ENCODE measurements at regions not wholly inside any gene's neighbourhood (a gene's known extent, or its start where the extent isn't known, plus 50 kb on each side); places are given as distances from the start of the nearest gene placed in this dataset.

GRCh38 chr18:54100920-54101470, 123.5 kb downstream of the MBD2 start:
- no peak for DNase-seq (ENCODE audit: low read depth in 3 of 3)

DNA sequence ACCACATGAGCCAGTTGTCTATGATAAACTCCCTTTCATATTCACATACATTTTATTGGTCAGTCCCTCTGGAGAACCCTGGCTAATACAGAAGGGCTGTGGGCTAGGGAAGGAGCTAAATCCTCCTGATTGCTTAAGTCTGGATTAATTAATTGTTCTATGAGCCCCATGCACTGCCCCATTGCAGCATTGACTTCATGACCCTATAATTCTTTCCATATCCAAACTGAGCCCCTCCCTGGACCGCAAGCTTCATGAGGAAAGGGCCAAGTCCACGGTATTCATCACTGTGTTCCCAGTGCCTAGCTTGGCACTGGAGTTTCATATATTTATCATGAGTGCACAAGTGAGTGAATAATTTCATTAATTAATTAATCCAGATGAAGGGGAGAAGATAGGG, 124.0 kb downstream of the MBD2 start:
- DNase-seq (ENCODE audit: low read depth in 3 of 3) = no peak

GRCh38 chr18:54094474-54094873, 130.0 kb downstream of the MBD2 start:
- DNase-seq (ENCODE audit: low read depth in 3 of 3) = no peak

DNA sequence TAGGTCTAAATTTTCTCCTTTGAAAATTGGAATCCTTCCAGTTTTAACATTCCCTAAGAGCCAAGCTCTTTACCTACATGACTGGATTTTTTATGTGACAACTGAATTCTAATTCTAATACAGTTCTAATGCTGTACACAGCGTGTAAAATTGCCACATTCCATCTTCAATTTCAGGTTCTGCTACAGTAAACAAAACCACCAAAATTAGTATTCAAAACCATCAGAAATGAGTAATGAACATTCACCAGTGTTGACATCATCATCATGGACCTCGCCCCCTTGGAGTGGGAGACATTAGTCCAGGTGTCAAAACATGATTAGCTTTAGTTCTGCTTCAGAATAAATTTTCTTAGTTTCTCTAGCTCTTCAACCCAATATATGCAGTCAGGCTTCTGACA, 133.6 kb downstream of the MBD2 start:
- no peak for DNase-seq (ENCODE audit: low read depth in 3 of 3)

DNA sequence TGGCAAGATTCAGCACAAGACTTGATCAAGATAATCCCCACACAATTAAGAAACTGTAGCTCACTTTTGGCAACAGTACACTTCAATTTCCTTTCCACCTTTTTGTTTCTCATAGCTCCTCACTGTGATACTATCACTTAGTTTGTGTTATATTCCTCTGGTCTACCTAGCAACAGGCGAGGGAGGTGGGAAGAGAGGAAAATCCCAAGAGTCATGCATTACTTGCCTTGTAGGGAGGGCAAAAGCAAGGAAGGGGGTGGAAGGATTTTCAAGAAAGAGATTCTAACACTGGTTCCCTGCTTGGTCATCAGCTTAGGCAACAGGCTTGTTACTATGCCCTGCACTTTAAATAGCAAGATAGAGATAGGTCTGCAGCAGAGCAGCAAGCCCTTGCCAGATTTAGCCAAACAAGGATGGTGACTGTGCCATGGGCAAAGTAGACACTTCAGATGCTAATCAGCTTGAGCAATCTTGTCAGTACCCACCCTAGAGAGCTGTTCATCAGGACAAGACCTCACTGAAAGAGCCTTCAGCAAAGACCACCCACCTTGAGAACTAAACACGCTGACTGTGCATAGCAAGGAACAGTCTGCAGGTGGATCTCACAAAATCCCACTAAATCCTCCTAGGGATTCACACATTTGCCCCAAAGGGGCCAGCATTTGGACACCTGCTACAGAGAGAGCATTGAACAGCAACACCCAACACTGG, 134.6 kb downstream of the MBD2 start:
- DNase-seq (ENCODE audit: low read depth in 3 of 3) = no peak

DNA sequence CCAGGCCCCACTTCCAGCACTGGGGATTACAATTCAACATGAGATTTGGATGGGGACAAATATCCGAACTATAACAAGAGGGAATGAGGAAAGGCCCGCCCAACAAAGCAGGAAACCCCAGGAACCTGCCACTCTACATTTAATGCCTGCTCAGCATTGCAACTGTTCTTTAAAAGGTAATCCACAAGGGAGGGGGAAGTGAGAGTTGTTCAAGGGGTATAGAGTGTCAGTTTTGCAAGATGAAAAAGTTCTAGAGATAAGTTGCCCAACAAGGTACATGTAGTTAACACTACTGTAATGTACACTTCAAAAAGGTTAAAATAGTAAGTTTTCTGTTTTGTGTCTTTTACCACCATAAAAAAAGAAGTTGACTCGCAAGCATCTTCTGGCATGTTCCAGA, 137.6 kb downstream of the MBD2 start:
- DNase-seq (ENCODE audit: low read depth in 3 of 3) = no peak

DNA sequence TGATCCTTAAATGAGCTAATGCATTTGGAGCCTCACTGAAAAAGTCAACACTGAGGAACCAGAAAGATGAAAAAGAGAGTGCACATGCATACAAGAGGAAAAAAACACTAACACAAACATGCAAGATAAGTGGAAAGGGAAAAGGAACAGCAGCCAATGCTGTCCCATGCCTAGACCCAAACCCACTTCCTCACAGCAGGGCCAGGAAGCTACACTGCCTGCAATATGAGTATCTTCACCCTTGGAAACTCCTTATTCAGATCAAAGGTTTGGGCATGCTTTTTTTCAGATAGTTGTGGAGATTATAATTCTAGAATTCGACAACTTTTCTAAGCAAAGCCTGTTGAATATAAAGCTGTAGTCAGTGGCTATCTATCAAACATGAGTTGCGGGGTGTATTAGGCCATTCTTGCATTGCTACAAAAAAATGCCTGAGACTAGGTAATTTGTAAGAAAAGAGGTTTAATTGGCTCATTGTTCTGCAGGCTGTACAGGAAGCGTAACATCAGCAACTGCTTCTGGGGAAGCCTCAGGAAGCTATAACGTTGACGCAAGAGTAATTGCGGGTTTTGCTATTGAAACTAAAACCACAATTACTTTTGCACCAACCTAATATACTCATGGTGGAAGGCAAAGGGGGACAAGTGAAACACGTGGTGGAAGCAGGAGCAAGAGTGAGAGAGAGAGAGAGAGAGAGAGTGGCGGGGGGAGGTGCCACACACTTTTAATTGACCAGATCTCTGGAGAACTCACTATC, 138.2 kb downstream of the MBD2 start:
- DNase-seq (ENCODE audit: low read depth in 3 of 3) = no peak

DNA sequence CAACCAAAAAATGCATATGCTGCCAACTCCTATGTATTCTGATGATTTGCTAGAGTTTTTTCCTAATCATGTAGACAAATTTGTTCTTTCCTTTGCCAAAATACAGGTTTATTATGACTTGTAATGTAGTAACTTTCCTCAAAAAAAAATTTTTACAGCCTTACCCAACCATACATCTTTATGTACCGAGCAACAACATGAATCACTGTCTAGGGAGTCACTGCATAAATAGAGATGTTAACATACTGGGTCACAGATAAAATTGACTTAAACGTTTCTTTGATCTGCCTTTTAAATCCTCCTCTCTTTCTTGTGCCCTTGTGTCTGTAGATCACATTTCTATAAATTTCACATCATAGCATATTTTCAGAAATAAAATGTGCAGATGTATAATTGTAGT, 143.6 kb downstream of the MBD2 start:
- DNase-seq (ENCODE audit: low read depth in 3 of 3) = no peak

DNA sequence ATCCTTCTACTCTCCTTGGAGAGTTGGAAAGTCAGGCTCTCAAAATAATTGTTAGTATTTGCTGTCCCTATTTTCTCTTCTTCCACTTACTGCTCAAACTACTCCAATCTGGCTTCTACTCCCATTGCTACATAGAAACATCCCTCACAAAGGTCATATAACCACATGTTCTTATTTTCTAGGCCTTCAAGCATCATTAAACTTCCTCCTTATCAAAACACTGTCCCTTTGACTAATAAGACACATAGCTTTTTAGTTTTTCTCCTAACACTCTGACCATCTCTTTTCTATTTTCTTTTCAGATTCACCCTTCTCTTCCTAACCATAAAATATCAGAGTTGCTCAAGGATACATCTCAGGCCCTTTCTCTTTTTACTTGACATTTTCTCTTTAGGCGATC, 148.3 kb downstream of the MBD2 start:
- DNase-seq (ENCODE audit: low read depth in 3 of 3) = no peak

GRCh38 chr18:54075689-54076088, 148.8 kb downstream of the MBD2 start:
- DNase-seq (ENCODE audit: low read depth in 3 of 3) = no peak

GRCh38 chr18:54069729-54070128, 154.7 kb downstream of the MBD2 start:
- no peak for DNase-seq (ENCODE audit: low read depth in 3 of 3)

- DNase-seq (ENCODE audit: low read depth in 3 of 3) = no peak
Observed at GRCh38 chr18:54060343-54061005, 164.0 kb downstream of the MBD2 start.

DNA sequence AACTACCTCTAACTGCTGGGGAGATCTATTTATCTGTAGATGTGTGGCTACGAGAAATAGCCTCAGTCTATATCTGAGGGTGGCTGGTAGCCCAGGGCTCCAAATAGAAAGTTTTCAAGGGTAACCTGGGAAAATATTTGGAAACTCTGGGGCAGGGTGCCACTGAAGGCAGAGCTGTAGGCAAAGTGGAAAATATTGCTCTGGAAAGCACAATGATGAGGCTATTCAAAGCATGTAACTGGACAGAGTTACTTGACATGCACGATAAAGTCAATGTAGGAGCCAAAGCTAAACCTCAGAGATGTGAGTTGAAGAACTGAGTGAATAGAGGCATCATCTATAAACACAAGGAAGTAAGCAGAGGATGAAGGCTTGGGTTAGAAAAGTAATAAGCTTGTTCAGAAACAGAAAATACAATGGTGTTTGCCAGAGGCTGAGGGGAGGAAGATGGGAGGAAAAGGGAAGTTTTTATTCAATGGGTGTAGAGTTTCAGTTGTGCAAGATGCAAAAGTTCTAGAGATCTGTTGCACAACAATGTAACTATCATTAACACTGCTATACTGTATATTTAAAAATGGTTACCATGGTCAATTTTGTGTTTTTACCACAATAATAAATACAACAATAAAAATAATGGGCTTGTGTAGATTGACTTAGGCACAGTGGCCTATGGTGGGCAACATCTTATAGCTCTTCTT, 171.6 kb downstream of the MBD2 start:
- no peak for DNase-seq (ENCODE audit: low read depth in 3 of 3)

DNA sequence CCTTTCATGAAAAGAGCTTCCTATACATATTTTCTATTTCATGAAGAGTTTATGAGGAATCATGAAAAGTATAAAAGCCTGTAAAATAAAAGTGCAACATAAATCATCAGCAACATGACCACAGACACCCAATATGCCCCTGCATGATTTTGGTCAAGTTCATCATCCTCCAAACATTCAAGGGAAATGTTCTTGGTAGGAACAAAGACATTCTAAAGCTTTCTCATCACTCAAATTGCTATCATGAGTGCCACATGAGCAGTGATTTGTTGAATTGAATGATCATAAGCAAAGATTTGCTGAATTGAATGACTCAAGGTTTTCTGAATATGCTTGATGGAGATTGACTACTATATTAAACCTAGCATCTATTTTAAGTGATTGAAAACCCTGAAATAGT, 172.2 kb downstream of the MBD2 start:
- no peak for DNase-seq (ENCODE audit: low read depth in 3 of 3)

DNA sequence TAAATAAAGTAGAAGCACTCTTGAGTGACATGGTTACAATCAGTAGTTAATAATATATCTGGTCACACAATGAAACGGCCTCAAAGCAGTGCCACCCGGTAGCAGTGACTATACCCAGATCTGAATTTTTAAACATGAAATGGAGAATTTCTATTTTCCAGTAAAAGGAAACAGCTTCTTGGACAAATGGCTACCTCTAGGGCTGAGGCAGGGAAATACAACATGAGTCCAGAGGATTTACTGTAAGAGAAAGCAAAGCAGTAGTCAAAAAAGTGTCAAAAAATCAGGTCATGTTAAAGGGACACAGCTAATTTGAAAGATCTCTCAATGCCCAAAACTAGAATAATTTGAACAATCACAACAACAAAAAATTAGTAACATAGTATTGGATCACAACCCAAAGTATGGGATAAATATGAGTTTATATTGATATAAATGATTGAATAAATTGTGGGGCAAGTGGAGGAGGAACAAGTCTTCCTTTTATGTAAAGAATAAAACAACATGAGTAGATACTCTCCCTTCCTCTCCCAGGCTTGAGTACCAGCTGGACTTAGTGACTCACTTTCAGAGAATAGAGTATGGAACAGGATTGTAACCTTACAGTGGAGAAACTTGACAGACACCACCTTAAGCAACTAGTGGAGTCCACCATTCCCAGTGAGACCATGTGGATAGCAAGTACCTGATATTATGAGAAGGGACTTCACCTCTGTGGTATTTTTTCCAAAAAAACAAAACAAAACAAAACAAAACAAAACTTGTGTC, 180.8 kb downstream of the MBD2 start:
- no peak for DNase-seq (ENCODE audit: low read depth in 3 of 3)

GRCh38 chr18:54035927-54036326, 188.5 kb downstream of the MBD2 start:
- DNase-seq (ENCODE audit: low read depth in 3 of 3) = no peak

DNA sequence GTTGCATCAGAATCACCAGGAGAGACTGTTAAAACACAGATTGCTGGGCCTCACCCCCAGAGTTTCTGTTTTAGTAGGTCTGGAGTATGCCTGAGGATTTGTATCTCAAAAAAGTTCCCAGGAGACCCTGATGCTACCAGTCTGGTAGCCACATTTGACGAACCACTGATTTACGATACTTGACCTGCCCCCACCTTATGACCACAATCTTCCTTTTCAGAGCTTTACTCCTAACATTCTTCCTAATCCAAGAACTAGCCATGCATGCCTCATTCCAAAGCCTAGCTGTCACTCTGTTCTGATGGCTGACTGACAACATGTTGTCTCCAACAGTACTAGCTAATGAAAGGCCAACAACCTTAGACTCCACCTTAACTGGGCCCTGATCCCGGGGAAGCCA, 191.4 kb downstream of the MBD2 start:
- no peak for DNase-seq (ENCODE audit: low read depth in 3 of 3)

DNA sequence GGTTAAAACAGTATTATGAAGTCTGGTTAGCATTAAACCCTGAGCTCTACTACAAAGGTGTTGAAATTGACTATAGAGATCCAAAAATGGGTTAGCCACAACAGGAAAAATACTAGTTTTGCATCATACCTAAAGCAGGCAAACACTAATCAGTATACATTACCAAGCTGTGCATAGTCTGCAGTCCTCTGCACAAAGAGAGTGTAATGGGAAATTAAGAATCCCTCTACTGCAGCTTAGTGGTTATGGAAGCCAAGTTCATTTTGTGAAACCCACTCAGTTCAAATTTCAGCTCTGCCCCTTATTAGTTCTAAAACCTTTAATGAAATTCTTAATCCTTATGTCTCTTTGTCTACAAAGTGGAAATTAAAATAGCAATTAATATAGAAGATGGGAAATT, 192.1 kb downstream of the MBD2 start:
- no peak for DNase-seq (ENCODE audit: low read depth in 3 of 3)

- DNase-seq (ENCODE audit: low read depth in 3 of 3) = no peak
Observed at GRCh38 chr18:54031243-54031642, 193.2 kb downstream of the MBD2 start.

DNA sequence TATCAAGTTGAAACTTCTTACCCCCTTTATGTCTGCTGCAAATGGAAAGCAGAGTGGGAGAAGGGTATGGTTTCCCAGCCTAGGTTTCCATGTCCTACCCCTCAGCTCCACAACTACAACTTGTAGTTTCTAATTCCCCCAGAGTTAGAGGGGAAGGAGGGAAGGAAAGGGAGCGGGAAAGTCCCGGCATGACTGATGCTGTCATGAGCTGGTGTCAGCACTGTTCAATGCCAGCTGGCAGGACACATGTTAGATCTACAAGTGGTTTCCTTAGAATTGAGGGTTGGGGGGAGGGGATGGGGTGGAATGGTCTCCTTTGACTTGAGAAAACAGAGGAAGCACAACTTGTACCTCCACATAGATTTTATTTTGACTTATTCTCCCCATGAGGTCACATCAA, 194.0 kb downstream of the MBD2 start:
- DNase-seq (ENCODE audit: low read depth in 3 of 3) = no peak

DNA sequence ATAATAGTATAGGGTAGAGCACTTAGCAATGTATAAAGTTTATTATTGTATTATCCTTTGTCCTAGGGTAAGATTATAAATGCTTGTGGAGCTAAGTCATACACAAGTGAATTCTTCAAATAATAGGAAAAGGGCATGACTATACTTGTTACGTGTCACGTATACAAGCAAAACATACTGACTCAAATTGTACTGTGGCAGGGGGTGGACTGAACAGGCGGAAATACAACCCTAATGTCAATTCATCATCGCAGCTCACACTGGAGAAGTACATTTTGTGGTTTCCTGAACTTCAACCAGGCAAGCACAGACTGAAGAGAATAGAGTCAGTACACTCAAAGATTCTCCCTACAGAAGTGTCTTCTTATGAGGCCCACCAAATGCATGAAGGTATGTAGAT, 201.0 kb downstream of the MBD2 start:
- no peak for DNase-seq (ENCODE audit: low read depth in 3 of 3)

Measured in stimulated activated CD4-positive, alpha-beta T cell treated with anti-CD3 and anti-CD28 coated beads, TNF-alpha, amount 100 ng/mL, for 48 hours (primary cell).